IPS-18a (cell line): ENCODE measurements at regions not wholly inside any gene's neighbourhood (a gene's known extent, or its start where the extent isn't known, plus 50 kb on each side); places are given as distances from the start of the nearest gene placed in this dataset.

Source experiments
- H3K27ac ChIP-seq: one replicate; pipeline ENCODE4 v1.5.1; 2013; ENCODE audit warnings: low read length
- H3K27me3 ChIP-seq: one replicate; pipeline ENCODE4 v1.6.1; 2013; ENCODE audit warnings: mild to moderate bottlenecking, low read length; ENCODE audit not compliant: control insufficient read depth, insufficient read depth
- H3K36me3 ChIP-seq: one replicate; pipeline ENCODE4 v1.6.1; 2013; ENCODE audit warnings: low read depth, low read length; ENCODE audit not compliant: control insufficient read depth
- H3K4me1 ChIP-seq: one replicate; pipeline ENCODE4 v1.6.1; 2013; ENCODE audit warnings: low read depth, low read length; ENCODE audit not compliant: control insufficient read depth
- H3K4me3 ChIP-seq: one replicate; pipeline ENCODE4 v1.5.1; 2013; ENCODE audit warnings: low read length
- H3K9ac ChIP-seq: one replicate; pipeline ENCODE4 v1.6.1; 2013; ENCODE audit warnings: mild to moderate bottlenecking, low read length, moderate library complexity
- H3K9me3 ChIP-seq: one replicate; pipeline ENCODE4 v1.6.1; 2013; ENCODE audit warnings: low read depth, low read length; ENCODE audit not compliant: control insufficient read depth

- H3K27ac ChIP-seq, result no peak overlapping the region
- no peak overlapping the region for H3K4me3 ChIP-seq
- H3K36me3 ChIP-seq, result no peaks in the 10 kb centered on the region
- no peak overlapping the region for H3K9ac ChIP-seq
- no peaks in the 10 kb centered on the region for H3K27me3 ChIP-seq
- H3K9me3 ChIP-seq, result no peaks in the 10 kb centered on the region
- H3K4me1 ChIP-seq, result no peaks in the 10 kb centered on the region
These were observed 354.8 kb downstream of the ETS1 start for GRCh38 chr11:128232588-128232987.

GRCh38 chr11:128231845-128232410 lies 355.4 kb downstream of the ETS1 start:
- Histone ChIP-seq H3K27me3 (no peaks in the 10 kb centered on the region), H3K4me3 (no peak overlapping the region), H3K4me1 (no peaks in the 10 kb centered on the region), H3K36me3 (no peaks in the 10 kb centered on the region), H3K27ac (no peak overlapping the region), H3K9ac (no peak overlapping the region), H3K9me3 (no peaks in the 10 kb centered on the region)

GRCh38 chr11:128227466-128227865 lies 359.9 kb downstream of the ETS1 start:
- H3K36me3 ChIP-seq, result no peaks in the 10 kb centered on the region
- no peak overlapping the region for H3K9ac ChIP-seq
- no peaks in the 10 kb centered on the region for H3K4me1 ChIP-seq
- H3K4me3 ChIP-seq, result no peak overlapping the region
- H3K27me3 ChIP-seq, result no peaks in the 10 kb centered on the region
- no peak overlapping the region for H3K27ac ChIP-seq
- no peaks in the 10 kb centered on the region for H3K9me3 ChIP-seq

GRCh38 chr11:128226106-128226716 lies 361.1 kb downstream of the ETS1 start:
- Histone ChIP-seq H3K9me3 (no peaks in the 10 kb centered on the region), H3K27ac (no peak overlapping the region), H3K27me3 (no peaks in the 10 kb centered on the region), H3K4me3 (no peak overlapping the region), H3K9ac (no peak overlapping the region), H3K4me1 (no peaks in the 10 kb centered on the region), H3K36me3 (no peaks in the 10 kb centered on the region)

GRCh38 chr11:128222245-128222884 lies 365.0 kb downstream of the ETS1 start:
- no peaks in the 10 kb centered on the region for H3K9me3 ChIP-seq
- H3K36me3 ChIP-seq, result no peaks in the 10 kb centered on the region
- H3K27ac ChIP-seq, result no peak overlapping the region
- H3K27me3 ChIP-seq, result no peaks in the 10 kb centered on the region
- H3K4me3 ChIP-seq, result no peak overlapping the region
- no peaks in the 10 kb centered on the region for H3K4me1 ChIP-seq
- H3K9ac ChIP-seq, result no peak overlapping the region

- no peak overlapping the region for H3K4me3 ChIP-seq
- no peaks in the 10 kb centered on the region for H3K36me3 ChIP-seq
- H3K27ac ChIP-seq, result no peak overlapping the region
- no peaks in the 10 kb centered on the region for H3K27me3 ChIP-seq
- no peaks in the 10 kb centered on the region for H3K4me1 ChIP-seq
- no peaks in the 10 kb centered on the region for H3K9me3 ChIP-seq
- no peak overlapping the region for H3K9ac ChIP-seq
These were observed 367.6 kb downstream of the ETS1 start for GRCh38 chr11:128219731-128220120.

- H3K36me3 ChIP-seq, result no peaks in the 10 kb centered on the region
- H3K27ac ChIP-seq, result no peak overlapping the region
- H3K9me3 ChIP-seq, result no peaks in the 10 kb centered on the region
- no peak overlapping the region for H3K4me3 ChIP-seq
- H3K9ac ChIP-seq, result no peak overlapping the region
- H3K4me1 ChIP-seq, result no peaks in the 10 kb centered on the region
- no peaks in the 10 kb centered on the region for H3K27me3 ChIP-seq
These were observed 371.2 kb downstream of the ETS1 start for GRCh38 chr11:128216198-128216597.

GRCh38 chr11:128215238-128215882 lies 372.0 kb downstream of the ETS1 start:
- H3K4me3 ChIP-seq, result no peak overlapping the region
- no peak overlapping the region for H3K27ac ChIP-seq
- H3K27me3 ChIP-seq, result no peaks in the 10 kb centered on the region
- no peak overlapping the region for H3K9ac ChIP-seq
- H3K36me3 ChIP-seq, result no peaks in the 10 kb centered on the region
- no peaks in the 10 kb centered on the region for H3K4me1 ChIP-seq
- no peaks in the 10 kb centered on the region for H3K9me3 ChIP-seq

- Histone ChIP-seq H3K36me3 (no peaks in the 10 kb centered on the region), H3K27ac (no peak overlapping the region)
These were observed 373.1 kb downstream of the ETS1 start for GRCh38 chr11:128214263-128214662.

GRCh38 chr11:128213461-128213860 lies 373.9 kb downstream of the ETS1 start:
- no peaks in the 10 kb centered on the region for H3K36me3 ChIP-seq
- no peak overlapping the region for H3K27ac ChIP-seq
- H3K27me3 ChIP-seq, result no peaks in the 10 kb centered on the region
- no peaks in the 10 kb centered on the region for H3K4me1 ChIP-seq
- no peak overlapping the region for H3K9ac ChIP-seq
- H3K9me3 ChIP-seq, result no peaks in the 10 kb centered on the region
- H3K4me3 ChIP-seq, result no peak overlapping the region

More at GRCh38 chr11:128214263-128214662, 373.1 kb downstream of the ETS1 start:
- Histone ChIP-seq H3K4me1 (no peaks in the 10 kb centered on the region), H3K9ac (no peak overlapping the region), H3K4me3 (no peak overlapping the region), H3K27me3 (no peaks in the 10 kb centered on the region), H3K9me3 (no peaks in the 10 kb centered on the region)

GRCh38 chr11:128212324-128212723 lies 375.0 kb downstream of the ETS1 start:
- no peak overlapping the region for H3K27ac ChIP-seq
- H3K9me3 ChIP-seq, result no peaks in the 10 kb centered on the region
- no peaks in the 10 kb centered on the region for H3K27me3 ChIP-seq

More at GRCh38 chr11:128212324-128212723, 375.0 kb downstream of the ETS1 start:
- Histone ChIP-seq H3K9ac (no peak overlapping the region), H3K4me3 (no peak overlapping the region), H3K36me3 (no peaks in the 10 kb centered on the region), H3K4me1 (no peaks in the 10 kb centered on the region)
